ENCODE measurements at regions not wholly inside any gene's neighbourhood (a gene's known extent, or its start where the extent isn't known, plus 50 kb on each side); places are given as distances from the start of the nearest gene placed in this dataset.

- WGBS (ENCODE audit: insufficient coverage, insufficient replicate concordance, low lambda C conversion rate, missing lambda C conversion rate) = 44% methylated on average over 2 of the region's 2 CpGs
These were observed 59.5 kb downstream of the PTGS2 start for GRCh38 chr1:186620566-186621350.

GRCh38 chr1:186618401-186619170, 61.6 kb downstream of the PTGS2 start:
- peak overlapping the region; percentile 84 for H3K4me2 ChIP-seq (ENCODE audit: control insufficient read depth, insufficient read depth)
- DNase-seq (ENCODE audit: low read depth, low spot score) (peak; percentile 73), FAIRE-seq (peak; percentile 98), ATAC-seq (peak; percentile 96)
- no peaks in the 10 kb centered on the region for H4K20me1 ChIP-seq (ENCODE audit: control insufficient read depth, insufficient read depth)
- WGBS (ENCODE audit: insufficient coverage, insufficient replicate concordance, low lambda C conversion rate, missing lambda C conversion rate) = 2% methylated on average over 11 of the region's 11 CpGs
- H3K27me3 ChIP-seq (replicated peaks in 1 of 2; ENCODE audit: control insufficient read depth in 2 of 2, insufficient read depth in 2 of 2, low read length in 1 of 2) = no peaks in the 10 kb centered on the region
- BruUV-seq (replicated peaks) = no TSS peak
- no peaks in the 10 kb centered on the region for H3K36me3 ChIP-seq (ENCODE audit: control insufficient read depth in 2 of 2, insufficient read depth in 2 of 2, low read length in 1 of 2)
- ChIA-PET CTCF (interaction anchor here (1.0 kb wide), 1 partner anchor 10 kb away, joined by 3 read pairs; no protein-coding TSS in a partner anchor), POLR2A (no interaction called here), SMC1A (ENCODE audit: uncharacterized antibody, unreplicated experiment) (interaction anchor here (0.6 to 1.3 kb wide), 4 partner anchors 10 to 414 kb away, joined by 3 to 4 read pairs (median 3); no protein-coding TSS in a partner anchor), RAD21 (ENCODE audit: unreplicated experiment) (no interaction called here)
- peaks cover 18% of the 10 kb centered on the region for H3K4me1 ChIP-seq (ENCODE audit: control insufficient read depth, insufficient read depth, low read length)
- no peaks in the 10 kb centered on the region for H3K79me2 ChIP-seq (ENCODE audit: control insufficient read depth, insufficient read depth, low read length)
- peak overlapping the region; percentile 59 for H2AFZ ChIP-seq (ENCODE audit: control insufficient read depth, low read depth, low read length)
- no peak overlapping the region for H3K27ac ChIP-seq (ENCODE audit: control insufficient read depth, insufficient read depth)
- in situ Hi-C loops (cut with MboI) = loop anchor here (10.0 kb wide), 1 partner anchor 186 kb away; no protein-coding TSS in a partner anchor
- H3K4me3 ChIP-seq = peak overlapping the region; percentile 45; the same call in 1 of the 2 replicates
- 0 out of 2 replicates have a peak overlapping the region, but pooled peaks have one; percentile 10 for H3K9ac ChIP-seq (ENCODE audit: control insufficient read depth, insufficient read depth, low read length)
- intact Hi-C loops (cut with micrococcal nuclease; ENCODE audit: unreplicated experiment) = no loop called here
- no peaks in the 10 kb centered on the region for H3K9me3 ChIP-seq (replicated peaks; ENCODE audit: control insufficient read depth, insufficient read depth, low read length)
- no peak for TF ChIP-seq GATAD2B (conservative IDR thresholded peaks at IDR 0.05; ENCODE audit: low read depth)
- peak; percentile 33 to 64; a peak in 3 of 4 replicates for TF ChIP-seq BHLHE40 (IDR thresholded peaks at IDR 0.05; ENCODE audit: borderline replicate concordance in 1 of 2, low read depth in 2 of 2, low read length in 1 of 2)
- no peak for TF ChIP-seq E4F1 (IDR thresholded peaks at IDR 0.05; ENCODE audit: borderline replicate concordance, partially characterized antibody)
- TF ChIP-seq BMI1 (IDR thresholded peaks at IDR 0.05; ENCODE audit: borderline replicate concordance) = no peak
- no peak; the same call in 1 of the 2 replicates for TF ChIP-seq FOXM1 (IDR thresholded peaks at IDR 0.05; ENCODE audit: low read depth, low read length)
- no peak for TF ChIP-seq ZBTB4 (CRISPR knock-in tag; IDR thresholded peaks at IDR 0.05)

More at GRCh38 chr1:186620566-186621350, 59.5 kb downstream of the PTGS2 start:
- no peaks in the 10 kb centered on the region for H3K36me3 ChIP-seq (ENCODE audit: control insufficient read depth in 2 of 2, insufficient read depth in 2 of 2, low read length in 1 of 2)
- H3K9me3 ChIP-seq (replicated peaks; ENCODE audit: control insufficient read depth, insufficient read depth, low read length) = no peaks in the 10 kb centered on the region
- no peak overlapping the region for H3K9ac ChIP-seq (ENCODE audit: control insufficient read depth, insufficient read depth, low read length)
- TF ChIP-seq RUNX3 (IDR thresholded peaks at IDR 0.05; ENCODE audit: low read length) = peak; percentile 54
- TF ChIP-seq CEBPB (IDR thresholded peaks at IDR 0.05; ENCODE audit: borderline replicate concordance in 1 of 2, low read depth in 2 of 2, low read length in 2 of 2) = no peak
- ChIA-PET CTCF (interaction anchor here (1.4 kb wide), 1 partner anchor 14 kb away, joined by 3 read pairs; no protein-coding TSS in a partner anchor), POLR2A (no interaction called here), SMC1A (ENCODE audit: uncharacterized antibody, unreplicated experiment) (interaction anchor here (0.6 to 0.8 kb wide), 3 partner anchors 14 to 109 kb away, joined by 3 read pairs; no protein-coding TSS in a partner anchor), RAD21 (ENCODE audit: unreplicated experiment) (no interaction called here)
- ATAC-seq (peak; percentile 61), DNase-seq (ENCODE audit: low read depth, low spot score) (peak; percentile 19), FAIRE-seq (peak; percentile 47)
- H3K27me3 ChIP-seq (replicated peaks in 1 of 2; ENCODE audit: control insufficient read depth in 2 of 2, insufficient read depth in 2 of 2, low read length in 1 of 2) = no peaks in the 10 kb centered on the region
- no peaks in the 10 kb centered on the region for H3K79me2 ChIP-seq (ENCODE audit: control insufficient read depth, insufficient read depth, low read length)
- no peak overlapping the region for H3K4me2 ChIP-seq (ENCODE audit: control insufficient read depth, insufficient read depth)
- intact Hi-C loops (cut with micrococcal nuclease; ENCODE audit: unreplicated experiment) (no loop called here), in situ Hi-C loops (cut with MboI) (no loop called here)
- peaks cover 9% of the 10 kb centered on the region; the same call in 1 of the 2 replicates for H3K4me1 ChIP-seq (ENCODE audit: control insufficient read depth, insufficient read depth, low read length)
- H3K27ac ChIP-seq (ENCODE audit: control insufficient read depth, insufficient read depth) = no peak overlapping the region
- no peaks in the 10 kb centered on the region for H4K20me1 ChIP-seq (ENCODE audit: control insufficient read depth, insufficient read depth)
- H2AFZ ChIP-seq (ENCODE audit: control insufficient read depth, low read depth, low read length) = no peak overlapping the region
- H3K4me3 ChIP-seq = no peak overlapping the region
- BruUV-seq (replicated peaks) = no TSS peak
